HG03196 (cell line): ENCODE measurements at regions not wholly inside any gene's neighbourhood (a gene's known extent, or its start where the extent isn't known, plus 50 kb on each side); places are given as distances from the start of the nearest gene placed in this dataset.

Experiments
- ATAC-seq: cut with Tn5 transposase; IDR thresholded peaks from one replicate; pipeline ENCODE4 v1.9.1; 2021; ENCODE audit not compliant: unreplicated experiment

DNA sequence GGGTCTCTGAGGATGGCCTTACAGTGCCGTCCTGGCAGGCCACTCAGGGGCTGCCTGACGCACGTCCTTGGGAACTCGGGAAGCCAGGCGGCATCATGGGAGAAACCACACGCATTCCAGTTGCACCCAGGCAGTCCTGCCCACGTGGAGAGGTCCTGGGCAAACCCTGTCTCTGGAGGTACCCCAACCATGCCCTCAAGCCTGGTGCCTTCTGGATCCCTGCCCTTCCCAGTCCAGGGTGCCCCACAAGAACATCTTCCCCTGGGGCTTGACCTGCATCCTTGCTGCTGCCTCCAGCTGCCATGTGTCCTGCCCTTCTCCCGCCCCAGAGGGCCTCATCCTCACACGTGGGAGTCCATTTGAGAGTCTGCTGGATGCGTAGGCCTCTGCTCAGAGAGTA lies 200.3 kb upstream of the PPP2R2D start:
- no peak for ATAC-seq

- ATAC-seq: no peak
Observed at GRCh38 chr10:131701131-131701947, 199.5 kb upstream of the PPP2R2D start.

DNA sequence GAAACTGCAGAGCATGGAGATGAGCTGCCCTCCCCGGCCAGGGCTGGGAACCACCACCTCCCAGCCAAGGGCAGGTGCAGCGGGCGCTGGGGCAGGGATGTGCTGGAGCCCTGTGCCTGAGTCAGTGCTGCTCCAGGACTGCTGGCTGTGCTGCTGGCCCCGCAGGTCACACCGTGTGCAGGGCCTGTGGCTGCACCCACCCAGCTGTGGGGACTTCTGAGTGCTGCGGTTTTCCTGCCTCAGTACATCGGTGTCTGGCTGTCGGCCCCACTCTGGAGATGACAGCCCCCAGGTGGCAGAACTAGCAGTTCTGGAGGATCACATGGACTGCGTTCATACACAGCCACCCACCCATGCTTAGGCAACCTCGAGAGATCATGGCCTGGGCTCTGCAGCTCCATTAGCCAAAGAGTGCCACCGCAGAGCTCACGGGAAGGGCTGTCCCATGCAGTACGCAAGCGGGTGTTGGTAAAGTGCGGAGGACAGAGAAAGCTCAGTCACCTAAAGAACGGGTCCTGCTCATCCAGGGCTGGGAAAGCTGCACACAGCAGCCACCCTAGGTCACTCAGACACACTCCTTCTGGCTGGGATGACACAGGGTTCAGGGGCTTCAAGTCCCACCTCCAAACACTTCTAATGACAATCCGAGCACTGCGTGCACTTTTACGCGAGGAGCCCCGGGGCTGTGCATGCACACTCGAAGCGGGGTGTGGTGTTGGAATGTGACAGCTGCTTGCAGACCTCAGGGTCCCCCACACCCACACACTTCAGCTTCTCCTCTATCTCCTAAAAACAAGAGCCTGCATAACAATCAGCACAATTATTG lies 198.1 kb upstream of the PPP2R2D start:
- ATAC-seq: no peak

GRCh38 chr10:131703541-131703940 lies 197.3 kb upstream of the PPP2R2D start:
- ATAC-seq: no peak

GRCh38 chr10:131703941-131704340 lies 196.9 kb upstream of the PPP2R2D start:
- no peak for ATAC-seq

DNA sequence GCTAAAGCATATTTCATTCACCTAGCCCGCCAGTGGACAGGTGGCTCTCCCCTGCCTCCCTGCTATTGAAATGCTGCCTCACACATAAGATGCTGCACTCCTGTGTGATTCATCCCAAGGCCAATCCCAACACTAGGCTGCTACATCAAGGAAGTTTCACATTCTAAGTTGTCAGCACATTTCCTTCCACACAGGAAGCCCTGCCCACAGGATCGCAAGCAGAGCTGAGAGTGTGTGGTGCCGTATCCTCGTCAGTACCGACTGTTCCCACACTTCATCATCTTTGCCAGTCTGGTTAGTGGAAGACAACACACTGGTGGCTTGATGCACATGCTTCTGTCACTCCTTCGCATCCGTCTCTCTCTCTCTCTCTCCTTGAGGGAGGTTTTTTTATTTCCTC lies 194.3 kb upstream of the PPP2R2D start:
- ATAC-seq: no peak

DNA sequence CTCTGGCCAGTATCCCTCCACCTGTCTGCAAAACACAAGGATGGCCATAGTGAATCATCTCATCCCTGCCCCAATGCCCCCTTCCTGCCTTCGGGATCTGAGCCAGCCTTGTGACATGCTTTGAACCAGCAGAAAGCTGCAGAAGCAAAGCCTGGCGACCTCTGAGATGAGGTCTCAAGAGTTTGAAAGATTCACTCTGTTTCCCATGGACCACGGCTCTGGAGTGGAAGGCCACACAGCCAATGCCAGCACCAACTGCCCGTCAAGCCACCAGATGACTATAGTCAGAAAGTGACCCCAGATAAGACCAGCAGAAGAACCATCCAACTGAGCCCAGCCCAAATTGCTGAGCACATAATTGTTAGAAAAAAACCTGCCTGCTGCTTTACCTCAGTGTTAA lies 193.9 kb upstream of the PPP2R2D start:
- ATAC-seq: no peak

GRCh38 chr10:131708225-131708880 lies 192.5 kb upstream of the PPP2R2D start:
- ATAC-seq: no peak

DNA sequence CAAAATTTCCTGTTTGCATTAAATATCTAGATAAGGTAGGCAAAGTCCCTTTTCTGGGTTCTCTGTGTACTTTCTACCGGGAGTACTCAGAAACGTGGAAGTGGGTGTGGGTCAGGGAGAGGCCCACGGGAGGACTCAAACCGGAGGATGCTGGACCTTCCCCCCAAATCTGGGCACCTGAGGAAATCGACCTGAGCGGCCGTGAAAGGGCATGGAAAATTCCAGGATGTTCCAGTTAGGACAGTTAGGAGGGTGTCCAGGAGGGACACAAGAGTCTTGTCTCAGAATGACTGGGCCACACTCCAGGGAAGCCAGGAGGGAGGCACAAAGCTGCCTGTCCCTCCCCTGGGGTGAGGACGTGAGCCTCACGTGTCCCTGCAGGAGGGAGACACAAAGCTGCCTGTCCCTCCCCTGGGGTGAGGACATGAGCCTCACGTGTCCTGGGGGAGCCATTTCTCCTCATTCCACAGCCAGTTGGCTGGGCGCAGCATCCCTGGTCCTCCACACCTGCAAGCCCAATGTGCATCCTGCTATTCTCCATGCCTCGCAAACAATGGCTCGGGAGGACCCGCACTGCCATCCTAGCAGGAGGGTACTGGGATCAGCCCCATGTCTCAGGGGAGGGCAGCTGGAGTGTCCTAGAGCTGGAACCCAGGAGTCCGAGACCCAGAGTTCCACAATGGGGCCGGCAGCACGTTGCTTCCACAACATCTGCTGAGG lies 190.5 kb upstream of the PPP2R2D start:
- ATAC-seq: no peak

DNA sequence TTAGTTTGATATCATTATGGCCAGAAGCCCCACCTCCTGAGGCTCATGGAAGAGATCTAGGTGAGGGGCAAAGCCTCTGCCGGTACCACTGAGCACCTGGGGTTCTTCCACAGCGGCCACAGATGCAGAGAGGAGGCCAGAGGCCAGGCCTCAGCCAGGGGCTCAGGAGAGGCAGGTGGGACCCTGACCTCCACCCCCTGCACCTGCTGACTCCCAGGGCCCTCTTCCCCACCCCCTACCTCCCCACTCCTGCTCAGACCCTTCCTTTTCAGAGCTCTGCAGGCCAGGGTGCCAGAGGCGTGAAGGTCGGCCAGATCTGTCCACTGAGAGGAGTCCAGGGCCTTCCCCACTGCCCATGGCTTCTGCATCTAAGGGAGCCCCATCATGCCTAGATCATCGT lies 178.7 kb upstream of the PPP2R2D start:
- ATAC-seq: no peak

- no peak for ATAC-seq
Observed at GRCh38 chr10:131722525-131723264, 178.1 kb upstream of the PPP2R2D start.

DNA sequence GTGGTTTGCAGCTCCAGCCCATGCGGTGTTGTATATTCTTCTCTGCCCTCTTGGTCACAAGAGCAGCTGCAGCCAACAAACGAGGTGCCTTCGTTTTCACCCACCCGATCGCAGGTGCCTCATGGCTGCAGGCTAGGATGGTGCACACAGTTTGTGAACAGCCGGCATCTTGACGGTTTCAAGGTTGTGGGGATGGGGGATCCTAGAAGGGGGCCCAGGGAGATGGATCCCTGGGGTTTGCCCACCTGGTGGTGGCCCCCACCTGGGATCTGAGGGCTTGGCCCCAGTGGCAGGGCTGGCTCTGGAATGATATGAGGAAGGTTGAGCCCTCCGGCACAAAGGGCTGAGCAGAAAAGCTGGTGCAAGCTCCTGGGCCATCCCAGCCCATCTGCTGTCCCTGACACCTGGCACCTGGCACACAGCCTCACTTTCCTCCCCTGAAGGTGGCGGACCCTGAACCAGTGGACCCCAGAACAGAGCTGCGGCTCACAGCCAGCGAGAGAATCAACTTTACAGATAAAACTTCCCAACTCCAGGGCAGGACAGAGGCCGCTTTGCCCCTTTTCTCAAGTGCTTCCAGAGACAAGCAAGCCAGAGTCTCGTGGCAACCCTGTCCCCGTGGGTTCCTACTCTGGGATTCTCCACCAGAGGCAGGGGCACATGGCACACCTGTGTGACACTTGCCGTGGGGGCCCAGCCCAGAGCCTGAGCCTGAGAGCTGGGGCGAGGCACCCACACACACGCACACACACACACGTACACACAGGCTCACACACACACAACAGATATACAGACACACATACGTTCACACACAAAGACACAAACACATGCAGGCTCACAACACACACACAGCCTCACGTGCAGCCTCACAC lies 177.3 kb upstream of the PPP2R2D start:
- no peak for ATAC-seq

DNA sequence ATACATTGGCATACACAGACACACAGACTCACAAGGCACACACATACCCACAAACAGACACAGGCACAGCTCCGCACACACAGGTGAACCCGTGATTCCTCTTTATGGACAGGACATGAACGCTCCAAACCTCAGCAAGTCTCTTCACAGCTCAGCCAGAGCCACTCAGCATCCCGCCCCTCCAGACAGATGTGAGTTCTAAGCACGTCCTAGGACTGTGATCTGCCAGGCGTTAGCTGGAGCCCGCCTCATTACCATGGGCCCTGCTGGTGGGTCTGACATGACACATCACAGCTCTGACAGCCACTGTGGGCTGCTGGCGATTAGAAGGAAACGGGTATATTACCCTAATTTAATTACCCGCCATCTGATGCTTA lies 176.7 kb upstream of the PPP2R2D start:
- ATAC-seq: no peak

DNA sequence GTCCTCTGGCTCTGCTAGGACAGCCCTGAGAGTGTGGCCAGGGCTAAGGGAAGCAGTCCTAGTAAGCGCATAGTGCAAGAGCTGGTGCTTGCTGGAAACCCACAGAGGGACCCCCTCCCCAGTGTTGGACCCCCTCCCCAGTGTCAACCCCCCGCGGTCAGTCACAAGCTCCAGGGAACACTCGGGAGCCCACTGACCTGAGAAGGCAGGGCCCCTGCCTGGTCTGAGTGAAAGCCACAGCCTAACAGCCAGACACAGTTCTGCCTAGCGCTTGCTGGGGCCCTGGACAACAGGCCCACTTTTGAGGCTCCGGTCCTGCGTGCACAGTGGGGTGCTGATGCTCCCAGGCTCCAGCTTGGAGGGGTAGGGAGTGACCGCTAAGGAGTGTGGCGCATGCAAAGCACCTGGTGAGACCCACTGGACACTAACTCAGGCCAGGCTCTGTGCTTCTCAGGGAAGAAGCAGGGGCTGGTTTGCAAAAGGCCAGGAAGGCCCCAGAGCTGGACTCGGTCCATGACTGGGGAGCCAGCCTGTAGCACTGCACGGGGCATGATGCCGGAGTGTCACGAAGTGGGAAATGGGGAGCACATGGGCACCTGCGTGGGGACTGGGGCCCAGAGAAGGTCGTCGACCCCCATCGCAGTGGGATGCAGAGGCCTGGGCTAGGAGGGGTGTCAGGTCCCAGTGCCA lies 175.8 kb upstream of the PPP2R2D start:
- no peak for ATAC-seq

DNA sequence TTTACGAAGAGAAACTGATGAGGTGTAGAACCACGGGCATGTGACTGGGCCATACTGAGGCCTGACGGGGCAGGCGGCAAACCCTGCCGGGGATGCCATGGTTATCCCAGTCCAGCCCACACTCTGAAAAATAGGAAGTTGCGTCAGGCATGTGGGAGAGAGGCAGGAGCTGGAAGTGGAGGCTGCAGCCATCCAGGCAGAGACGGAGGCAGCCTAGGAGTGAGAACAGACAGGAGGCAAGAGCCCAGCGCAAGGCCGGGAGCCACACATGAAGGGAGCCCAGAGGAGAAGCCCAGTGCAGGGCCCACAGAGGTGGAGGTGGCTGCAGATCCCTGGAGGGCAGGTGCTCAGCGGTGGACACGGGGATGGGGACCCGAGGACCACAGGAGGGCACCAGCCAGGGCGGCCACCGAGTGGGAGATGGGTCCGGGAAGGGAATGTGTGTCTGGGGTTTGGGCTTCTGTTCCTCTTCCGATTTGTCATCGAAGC lies 175.2 kb upstream of the PPP2R2D start:
- ATAC-seq: no peak

GRCh38 chr10:131726076-131726880 lies 174.5 kb upstream of the PPP2R2D start:
- no peak for ATAC-seq

DNA sequence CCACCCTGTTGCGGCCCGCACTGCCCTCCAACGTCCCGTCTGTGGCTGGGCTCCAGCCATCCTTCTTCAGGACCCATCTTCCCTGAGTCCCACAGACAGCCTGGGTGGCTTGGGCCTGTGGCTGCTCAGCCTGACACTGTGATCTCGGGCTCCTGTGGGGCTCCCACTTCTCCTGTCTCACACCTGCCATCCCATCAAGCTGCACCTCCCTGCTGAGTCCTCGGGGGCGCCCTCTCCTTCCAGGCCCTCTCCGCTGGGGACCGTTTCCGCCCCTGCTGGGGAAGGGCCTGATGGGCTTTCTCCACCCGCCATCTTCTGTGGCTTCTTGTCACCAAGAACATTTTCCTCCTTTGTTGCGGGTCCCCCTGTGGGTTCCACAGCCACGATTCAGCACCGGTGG lies 173.8 kb upstream of the PPP2R2D start:
- ATAC-seq: no peak

DNA sequence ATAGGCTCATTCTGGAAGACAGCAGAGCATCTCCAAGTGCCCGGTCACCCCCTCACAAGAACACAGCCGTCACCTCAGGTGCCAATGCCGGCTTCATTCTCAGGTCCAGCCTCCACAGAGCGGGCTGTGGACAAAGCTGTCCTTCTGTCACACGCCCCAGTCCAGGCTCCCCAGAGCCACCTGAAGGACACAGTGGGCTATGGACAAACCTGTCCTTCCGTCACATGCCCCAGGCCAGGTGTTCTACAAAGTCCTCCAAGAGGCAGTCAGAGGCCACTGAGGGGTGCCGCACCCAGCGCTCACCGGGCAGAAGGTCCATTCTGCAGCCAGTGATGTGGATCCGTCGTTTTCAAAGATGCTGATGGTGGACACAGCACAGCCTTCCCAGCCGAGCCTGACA lies 173.2 kb upstream of the PPP2R2D start:
- ATAC-seq: no peak
